Testis (tissue), 2 donors: ENCODE measurements at regions not wholly inside any gene's neighbourhood (a gene's known extent, or its start where the extent isn't known, plus 50 kb on each side); places are given as distances from the start of the nearest gene placed in this dataset.

Experiments
- POLR2A ChIP-seq: fragments of 450-650 bp; IDR thresholded peaks from one replicate; pipeline ENCODE4 v1.6.1; 2017; ENCODE audit warnings: antibody characterized with exemption, mild to moderate bottlenecking, moderate library complexity
- TF ChIP-seq, protein P1 (sequence below), 3 experiments: fragments of 450-650 bp in 2 of 3; fragments of 200-600 bp in 1 of 3; sonication (generic) in 1 of 3; IDR thresholded peaks; one replicate each; pipeline ENCODE4 v1.5.1; 2016 to 2019; ENCODE audit warnings: antibody characterized with exemption in 3 of 3, mild to moderate bottlenecking in 2 of 3, moderate library complexity in 1 of 3

DNA sequence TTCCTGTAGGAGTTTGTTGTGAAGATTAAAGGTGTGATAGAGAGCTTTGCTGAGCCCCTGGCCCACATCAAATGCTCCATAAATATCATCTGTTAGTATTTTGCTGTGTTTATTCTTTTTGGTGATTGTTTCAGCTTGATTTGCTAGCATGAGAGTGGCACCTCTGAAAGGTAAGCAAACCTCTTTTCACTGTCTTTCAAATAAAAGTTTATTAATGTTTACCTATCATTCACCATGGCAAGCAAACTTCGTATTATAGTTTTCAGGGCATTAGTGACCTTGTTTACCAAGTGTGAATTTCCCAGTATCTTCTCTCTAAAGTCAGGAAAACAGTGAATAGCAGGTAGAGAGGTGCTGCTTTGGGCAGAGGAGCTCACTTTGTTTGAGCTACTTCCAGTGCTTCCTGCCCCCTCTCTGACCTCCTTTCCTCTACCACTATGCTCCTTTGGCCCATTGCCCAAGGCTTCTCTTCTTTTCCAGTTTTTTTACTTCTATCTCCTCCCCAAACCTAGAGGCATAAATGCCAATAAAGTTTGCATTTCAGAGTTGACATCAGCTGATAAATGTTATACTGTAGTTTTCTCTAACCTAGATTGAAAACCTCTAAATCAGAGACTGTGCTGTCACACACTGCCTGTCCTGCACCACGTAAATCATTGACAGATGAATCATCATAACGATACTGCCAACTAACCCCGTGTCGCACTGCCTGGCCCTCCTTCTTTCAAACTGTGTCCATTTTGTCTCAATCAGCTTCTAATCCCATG is 569.0 kb downstream of the TUSC7 start:
- TF ChIP-seq POLR2A, result no peak
- TF ChIP-seq, protein P1, sequence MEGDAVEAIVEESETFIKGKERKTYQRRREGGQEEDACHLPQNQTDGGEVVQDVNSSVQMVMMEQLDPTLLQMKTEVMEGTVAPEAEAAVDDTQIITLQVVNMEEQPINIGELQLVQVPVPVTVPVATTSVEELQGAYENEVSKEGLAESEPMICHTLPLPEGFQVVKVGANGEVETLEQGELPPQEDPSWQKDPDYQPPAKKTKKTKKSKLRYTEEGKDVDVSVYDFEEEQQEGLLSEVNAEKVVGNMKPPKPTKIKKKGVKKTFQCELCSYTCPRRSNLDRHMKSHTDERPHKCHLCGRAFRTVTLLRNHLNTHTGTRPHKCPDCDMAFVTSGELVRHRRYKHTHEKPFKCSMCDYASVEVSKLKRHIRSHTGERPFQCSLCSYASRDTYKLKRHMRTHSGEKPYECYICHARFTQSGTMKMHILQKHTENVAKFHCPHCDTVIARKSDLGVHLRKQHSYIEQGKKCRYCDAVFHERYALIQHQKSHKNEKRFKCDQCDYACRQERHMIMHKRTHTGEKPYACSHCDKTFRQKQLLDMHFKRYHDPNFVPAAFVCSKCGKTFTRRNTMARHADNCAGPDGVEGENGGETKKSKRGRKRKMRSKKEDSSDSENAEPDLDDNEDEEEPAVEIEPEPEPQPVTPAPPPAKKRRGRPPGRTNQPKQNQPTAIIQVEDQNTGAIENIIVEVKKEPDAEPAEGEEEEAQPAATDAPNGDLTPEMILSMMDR (IDR thresholded peaks at IDR 0.05), result no peak
